Stimulated activated CD8-positive, alpha-beta memory T cell treated with anti-CD3 and anti-CD28 coated beads, Interleukin-4, amount 100 ng/mL, for 48 hours (primary cell): ENCODE measurements at regions not wholly inside any gene's neighbourhood (a gene's known extent, or its start where the extent isn't known, plus 50 kb on each side); places are given as distances from the start of the nearest gene placed in this dataset.
"Not testable (repeated sequence)": the region's sequence is repeated elsewhere in the genome, so short reads cannot be mapped to it uniquely, and the experiment has no call there.

ENCODE experiments used
- DNase-seq: peaks from one replicate; pipeline ENCODE4 v3.0.0-alpha.2; 2020

- no peak for DNase-seq
These were observed 405.2 kb downstream of the ZEB2 start for GRCh38 chr2:144114760-144115159.

- no peak for DNase-seq
These were observed 408.5 kb downstream of the ZEB2 start for GRCh38 chr2:144111437-144111836.

GRCh38 chr2:144106104-144106503 is 413.8 kb downstream of the ZEB2 start:
- DNase-seq: not testable (repeated sequence)

GRCh38 chr2:144102386-144102785 is 417.5 kb downstream of the ZEB2 start:
- DNase-seq: no peak

GRCh38 chr2:144099780-144100377 is 420.0 kb downstream of the ZEB2 start:
- DNase-seq: no peak

GRCh38 chr2:144099340-144099739 is 420.6 kb downstream of the ZEB2 start:
- no peak for DNase-seq

GRCh38 chr2:144097440-144098225 is 422.3 kb downstream of the ZEB2 start:
- no peak for DNase-seq

GRCh38 chr2:144096531-144096930 is 423.4 kb downstream of the ZEB2 start:
- DNase-seq: no peak

GRCh38 chr2:144094408-144095151 is 425.3 kb downstream of the ZEB2 start:
- no peak for DNase-seq

- DNase-seq: no peak
These were observed 428.3 kb downstream of the ZEB2 start for GRCh38 chr2:144091622-144092021.

GRCh38 chr2:144088863-144089262 is 431.1 kb downstream of the ZEB2 start:
- no peak for DNase-seq

- DNase-seq: no peak
These were observed 433.0 kb downstream of the ZEB2 start for GRCh38 chr2:144086965-144087364.

GRCh38 chr2:144085016-144085415 is 434.9 kb downstream of the ZEB2 start:
- DNase-seq: no peak

- DNase-seq: no peak
These were observed 435.7 kb downstream of the ZEB2 start for GRCh38 chr2:144084114-144084661.

- DNase-seq: no peak
These were observed 436.7 kb downstream of the ZEB2 start for GRCh38 chr2:144083211-144083610.

- no peak for DNase-seq
These were observed 437.1 kb downstream of the ZEB2 start for GRCh38 chr2:144082777-144083176.

GRCh38 chr2:144082327-144082726 is 437.6 kb downstream of the ZEB2 start:
- no peak for DNase-seq

GRCh38 chr2:144081272-144081671 is 438.6 kb downstream of the ZEB2 start:
- no peak for DNase-seq

- no peak for DNase-seq
These were observed 440.1 kb downstream of the ZEB2 start for GRCh38 chr2:144079803-144080202.

GRCh38 chr2:144078802-144079724 is 440.9 kb downstream of the ZEB2 start:
- DNase-seq: no peak

GRCh38 chr2:144078106-144078505 is 441.8 kb downstream of the ZEB2 start:
- DNase-seq: no peak

GRCh38 chr2:144074450-144074849 is 445.5 kb downstream of the ZEB2 start:
- DNase-seq: no peak

- no peak for DNase-seq
These were observed 448.5 kb downstream of the ZEB2 start for GRCh38 chr2:144071461-144071860.
